K562 (cell line): ENCODE measurements at regions not wholly inside any gene's neighbourhood (a gene's known extent, or its start where the extent isn't known, plus 50 kb on each side); places are given as distances from the start of the nearest gene placed in this dataset.

Source experiments
- ATAC-seq: fragments of 200-7000 bp; cut with Tn5 transposase; 3 replicates; pipeline ENCODE4 v1.9.1; 2020; ENCODE audit warnings: moderate library complexity
- BruUV-seq: library from RNA; stranded (reverse); fragments of 400-500 nt; replicated peaks from 2 replicates; lab custom pipeline; 2021; lab: Mats Ljungman, UMichigan
- CTCF ChIA-PET: fragments of 300-600 bp; formaldehyde crosslinking; extraction: SDS; loops from one replicate; lab custom pipeline; 2021; ENCODE audit warnings: low intra/inter-chr PET ratio; lab: Yijun Ruan, JAX
- POLR2A ChIA-PET: fragments of 300-600, 350-650 bp; sonication (Branson Sonifier 250); formaldehyde crosslinking; extraction: SDS; loops from one replicate; lab custom pipeline; 2021; ENCODE audit warnings: antibody characterized with exemption, inconsistent platforms; lab: Yijun Ruan, JAX
- DNase-seq, 4 experiments: peaks; one replicate each; pipeline versions ENCODE4 v3.0.0 to v3.0.0-alpha.2; 2011 to 2018; ENCODE audit warnings: low spot score in 3 of 4, mixed read lengths in 3 of 4; ENCODE audit errors: extremely low read depth in 1 of 4
- FAIRE-seq: peaks from 2 replicates; lab custom pipeline; 2011; peaks lifted over from hg19 to GRCh38; lab: Jason Lieb, UNC
- H2AFZ ChIP-seq: 2 replicates; pipeline ENCODE4 v1.6.0; 2011; ENCODE audit warnings: low read depth, low read length, control low read depth, inconsistent platforms
- H3K27ac ChIP-seq: fragments of 200-600 bp; 3 replicates; pipeline ENCODE4 v1.8.0; 2011; ENCODE audit warnings: low read depth, mild to moderate bottlenecking, control low read depth, inconsistent platforms, low read length, moderate library complexity, mixed read lengths; ENCODE audit errors: extremely low read depth
- H3K27me3 ChIP-seq, 2 experiments: fragments of 300-600 bp in 1 of 2; 2 replicates in 1 of 2; 3 replicates in 1 of 2; pipeline versions ENCODE4 v1.6.0 to v1.8.0; 2011; ENCODE audit warnings: inconsistent platforms in 2 of 2, low read length in 2 of 2, mild to moderate bottlenecking in 1 of 2, mixed read lengths in 1 of 2, moderate library complexity in 1 of 2; ENCODE audit not compliant: control insufficient read depth in 2 of 2, insufficient read depth in 2 of 2
- H3K36me3 ChIP-seq: fragments of 300-600 bp; 3 replicates; pipeline ENCODE4 v1.8.0; 2011; ENCODE audit warnings: mild to moderate bottlenecking, low read length, inconsistent platforms; ENCODE audit not compliant: control insufficient read depth, insufficient read depth
- H3K4me1 ChIP-seq, 2 experiments: fragments of 200-600 bp in 1 of 2; replicated peaks in 1 of 2; 2 replicates in 1 of 2; 3 replicates in 1 of 2; pipeline versions ENCODE4 v1.5.1 to v1.8.0; 2011; ENCODE audit warnings: inconsistent platforms in 2 of 2, low read length in 2 of 2, mild to moderate bottlenecking in 1 of 2, mixed read lengths in 1 of 2, moderate library complexity in 1 of 2; ENCODE audit not compliant: control insufficient read depth in 2 of 2, insufficient read depth in 2 of 2
- H3K4me2 ChIP-seq: 2 replicates; pipeline ENCODE4 v1.6.1; 2011; ENCODE audit warnings: low read length, control low read depth, inconsistent platforms, mixed read lengths; ENCODE audit not compliant: insufficient read depth
- H3K4me3 ChIP-seq: fragments of 200-600 bp; sonication (generic), shearing (Covaris generic); 2 replicates; pipeline ENCODE4 v1.5.1; 2016; ENCODE audit warnings: control low read depth, inconsistent platforms
- H3K79me2 ChIP-seq: fragments of 200-600 bp; 3 replicates; pipeline ENCODE4 v1.8.0; 2011; ENCODE audit warnings: low read length, inconsistent platforms; ENCODE audit not compliant: control insufficient read depth, insufficient read depth
- H3K9ac ChIP-seq, 2 experiments: 2 replicates each; pipeline versions ENCODE4 v1.6.0 to v1.6.1; 2011; ENCODE audit warnings: low read depth in 2 of 2, low read length in 2 of 2, control low read depth in 1 of 2, inconsistent platforms in 1 of 2, mild to moderate bottlenecking in 1 of 2, mixed read lengths in 1 of 2; ENCODE audit not compliant: insufficient read depth in 1 of 2
- H3K9me1 ChIP-seq: one replicate; pipeline ENCODE4 v1.6.0; 2011; ENCODE audit warnings: inconsistent platforms, mild to moderate bottlenecking, low read length, moderate library complexity; ENCODE audit not compliant: control insufficient read depth, insufficient read depth
- H3K9me3 ChIP-seq: replicated peaks from 2 replicates; pipeline ENCODE4 v1.5.1; 2011; ENCODE audit warnings: low read depth, low read length, inconsistent platforms; ENCODE audit not compliant: control insufficient read depth, insufficient read depth
- H4K20me1 ChIP-seq: replicated peaks from 2 replicates; pipeline ENCODE4 v1.6.1; 2011; ENCODE audit warnings: low read length, inconsistent platforms, mixed read lengths; ENCODE audit not compliant: control insufficient read depth, insufficient read depth
- ARHGAP35 ChIP-seq: fragments of 450-650 bp; IDR thresholded peaks from 2 replicates; pipeline ENCODE4 v1.6.1; 2018; ENCODE audit not compliant: partially characterized antibody
- HLTF ChIP-seq: fragments of 450-650 bp; IDR thresholded peaks from 2 replicates; pipeline ENCODE4 v1.6.1; 2016
- WGBS: fragments of 100-300 bp; shearing (Covaris generic); methylation state at CpG from one replicate; pipeline ENCODE4 v1.1.6; 2016; ENCODE audit warnings: low coverage, mixed read lengths; ENCODE audit not compliant: insufficient coverage; ENCODE audit errors: missing lambda C conversion rate; 5-methylcytosine and 5-hydroxymethylcytosine counted together
- in situ Hi-C: fragments of 300-500 bp; cut with MboI; formaldehyde crosslinking; loops from 4 replicates; pipeline ENCODE4 v1.15.0; 2018; ENCODE audit warnings: inconsistent platforms, mixed read lengths
- intact Hi-C: fragments of 100-400 bp; cut with micrococcal nuclease; formaldehyde crosslinking; loops from 2 replicates; pipeline ENCODE4 v1.14.2; 2022
- TF ChIP-seq, protein P1 (sequence below), 3 experiments: fragments of 200-800 bp in 1 of 3; sonication (Bioruptor generic) in 1 of 3; sonication (generic) in 1 of 3; formaldehyde crosslinking in 1 of 3; IDR thresholded peaks; 2 replicates each; pipeline versions ENCODE4 v1.6.1 to v1.8.0; 2016 to 2022; ENCODE audit warnings: mild to moderate bottlenecking in 2 of 3, missing compliant biosample characterization in 2 of 3, missing genetic modification characterization in 2 of 3, missing genetic modification reagents in 1 of 3
- TF ChIP-seq, protein P2 (sequence below), 2 experiments: fragments of 450-650 bp in 1 of 2; sonication (generic) in 1 of 2; formaldehyde crosslinking in 1 of 2; IDR thresholded peaks; 2 replicates each; pipeline versions ENCODE4 v1.7.1 to v1.9.0; 2016 to 2022; ENCODE audit warnings: inconsistent platforms in 1 of 2, mild to moderate bottlenecking in 1 of 2, missing genetic modification reagents in 1 of 2
- TF ChIP-seq, protein P3 (sequence below), 2 experiments: fragments of 450-650 bp in 1 of 2; IDR thresholded peaks; 2 replicates each; pipeline ENCODE4 v1.6.1; 2011 to 2017; ENCODE audit warnings: low read depth in 2 of 2, antibody characterized with exemption in 1 of 2, borderline replicate concordance in 1 of 2, low read length in 1 of 2, mild to moderate bottlenecking in 1 of 2, mixed read lengths in 1 of 2; ENCODE audit not compliant: control insufficient read depth in 1 of 2

DNA sequence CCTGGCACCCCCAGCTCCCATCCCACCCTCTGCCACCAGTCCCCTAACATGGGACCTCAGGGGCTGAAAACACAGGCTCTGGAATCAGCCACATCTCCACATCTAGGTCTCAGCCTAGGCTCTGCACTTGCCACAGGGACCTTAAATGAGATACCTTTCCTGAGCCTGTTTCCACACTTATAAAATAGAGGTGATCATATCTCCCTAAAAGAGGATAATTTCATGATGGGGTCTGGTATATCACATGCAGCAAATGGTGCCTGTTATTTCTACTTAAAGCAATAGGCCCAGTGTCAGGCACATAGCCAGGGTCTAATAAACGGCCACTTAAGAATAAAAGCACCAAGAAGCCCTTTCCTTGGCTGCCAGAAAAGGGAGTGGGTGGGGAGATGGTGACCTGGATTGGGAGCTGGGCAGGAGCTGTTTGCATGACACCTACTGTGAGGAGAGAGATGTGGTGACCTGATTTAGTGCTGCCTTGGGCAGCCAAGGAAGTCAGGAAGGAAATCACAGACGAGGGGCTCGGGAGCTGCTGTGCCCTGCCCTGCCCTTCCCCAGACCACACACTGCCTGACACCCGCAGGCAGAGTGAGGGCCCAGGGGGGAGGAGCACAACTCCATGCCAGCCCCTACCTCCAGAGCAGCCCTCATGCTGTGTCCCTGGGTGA, 71.2 kb downstream of the IRF2BPL start:
- no peaks in the 10 kb centered on the region for H3K9me3 ChIP-seq
- POLR2A ChIA-PET = interaction anchor here (0.7 to 1.7 kb wide), 2 partner anchors 64 to 70 kb away, joined by 3 to 4 read pairs; no protein-coding TSS in a partner anchor
- no peaks in the 10 kb centered on the region for H3K79me2 ChIP-seq
- peak overlapping the region; percentile 88 for H3K27ac ChIP-seq
- H3K9ac ChIP-seq = peak overlapping the region; percentile 53 to 85; a peak in 2 of 4 replicates
- CTCF ChIA-PET = no interaction called here
- ATAC-seq (no peak), DNase-seq (peak in 1 of 4 experiments; percentile 37), FAIRE-seq (peak; percentile 40)
- in situ Hi-C loops = no loop called here
- H3K4me3 ChIP-seq = no peak overlapping the region
- intact Hi-C loops = loop anchor here (5.0 kb wide), 1 partner anchor 40 kb away; no protein-coding TSS in a partner anchor
- no peaks in the 10 kb centered on the region for H3K27me3 ChIP-seq
- peaks cover 60 to 67% of the 10 kb centered on the region in 2 experiments for H3K4me1 ChIP-seq
- no TSS peak for BruUV-seq
- no peaks in the 10 kb centered on the region for H3K36me3 ChIP-seq
- 0% methylated on average over 3 of the region's 4 CpGs for WGBS
- no peak overlapping the region for H3K4me2 ChIP-seq
- H3K9me1 ChIP-seq = no peaks in the 10 kb centered on the region
- H2AFZ ChIP-seq = peak overlapping the region; percentile 26; the same call in 1 of the 2 replicates
- H4K20me1 ChIP-seq = no peaks in the 10 kb centered on the region
- TF ChIP-seq ARHGAP35 (no peak), HLTF (no peak)
- TF ChIP-seq, protein P1, sequence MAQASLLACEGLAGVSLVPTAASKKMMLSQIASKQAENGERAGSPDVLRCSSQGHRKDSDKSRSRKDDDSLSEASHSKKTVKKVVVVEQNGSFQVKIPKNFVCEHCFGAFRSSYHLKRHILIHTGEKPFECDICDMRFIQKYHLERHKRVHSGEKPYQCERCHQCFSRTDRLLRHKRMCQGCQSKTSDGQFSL (CRISPR knock-in tag; IDR thresholded peaks at IDR 0.05) = no peak
- TF ChIP-seq, protein P1 (tag; IDR thresholded peaks at IDR 0.05) = 0 out of 4 replicates have a peak, but pooled peaks of 1 of the 2 experiments have one; percentile 2
- TF ChIP-seq, protein P2, sequence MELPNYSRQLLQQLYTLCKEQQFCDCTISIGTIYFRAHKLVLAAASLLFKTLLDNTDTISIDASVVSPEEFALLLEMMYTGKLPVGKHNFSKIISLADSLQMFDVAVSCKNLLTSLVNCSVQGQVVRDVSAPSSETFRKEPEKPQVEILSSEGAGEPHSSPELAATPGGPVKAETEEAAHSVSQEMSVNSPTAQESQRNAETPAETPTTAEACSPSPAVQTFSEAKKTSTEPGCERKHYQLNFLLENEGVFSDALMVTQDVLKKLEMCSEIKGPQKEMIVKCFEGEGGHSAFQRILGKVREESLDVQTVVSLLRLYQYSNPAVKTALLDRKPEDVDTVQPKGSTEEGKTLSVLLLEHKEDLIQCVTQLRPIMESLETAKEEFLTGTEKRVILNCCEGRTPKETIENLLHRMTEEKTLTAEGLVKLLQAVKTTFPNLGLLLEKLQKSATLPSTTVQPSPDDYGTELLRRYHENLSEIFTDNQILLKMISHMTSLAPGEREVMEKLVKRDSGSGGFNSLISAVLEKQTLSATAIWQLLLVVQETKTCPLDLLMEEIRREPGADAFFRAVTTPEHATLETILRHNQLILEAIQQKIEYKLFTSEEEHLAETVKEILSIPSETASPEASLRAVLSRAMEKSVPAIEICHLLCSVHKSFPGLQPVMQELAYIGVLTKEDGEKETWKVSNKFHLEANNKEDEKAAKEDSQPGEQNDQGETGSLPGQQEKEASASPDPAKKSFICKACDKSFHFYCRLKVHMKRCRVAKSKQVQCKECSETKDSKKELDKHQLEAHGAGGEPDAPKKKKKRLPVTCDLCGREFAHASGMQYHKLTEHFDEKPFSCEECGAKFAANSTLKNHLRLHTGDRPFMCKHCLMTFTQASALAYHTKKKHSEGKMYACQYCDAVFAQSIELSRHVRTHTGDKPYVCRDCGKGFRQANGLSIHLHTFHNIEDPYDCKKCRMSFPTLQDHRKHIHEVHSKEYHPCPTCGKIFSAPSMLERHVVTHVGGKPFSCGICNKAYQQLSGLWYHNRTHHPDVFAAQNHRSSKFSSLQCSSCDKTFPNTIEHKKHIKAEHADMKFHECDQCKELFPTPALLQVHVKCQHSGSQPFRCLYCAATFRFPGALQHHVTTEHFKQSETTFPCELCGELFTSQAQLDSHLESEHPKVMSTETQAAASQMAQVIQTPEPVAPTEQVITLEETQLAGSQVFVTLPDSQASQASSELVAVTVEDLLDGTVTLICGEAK (IDR thresholded peaks at IDR 0.05) = no peak
- TF ChIP-seq, protein P2 (CRISPR knock-in tag; IDR thresholded peaks at IDR 0.05) = no peak
- TF ChIP-seq, protein P3, sequence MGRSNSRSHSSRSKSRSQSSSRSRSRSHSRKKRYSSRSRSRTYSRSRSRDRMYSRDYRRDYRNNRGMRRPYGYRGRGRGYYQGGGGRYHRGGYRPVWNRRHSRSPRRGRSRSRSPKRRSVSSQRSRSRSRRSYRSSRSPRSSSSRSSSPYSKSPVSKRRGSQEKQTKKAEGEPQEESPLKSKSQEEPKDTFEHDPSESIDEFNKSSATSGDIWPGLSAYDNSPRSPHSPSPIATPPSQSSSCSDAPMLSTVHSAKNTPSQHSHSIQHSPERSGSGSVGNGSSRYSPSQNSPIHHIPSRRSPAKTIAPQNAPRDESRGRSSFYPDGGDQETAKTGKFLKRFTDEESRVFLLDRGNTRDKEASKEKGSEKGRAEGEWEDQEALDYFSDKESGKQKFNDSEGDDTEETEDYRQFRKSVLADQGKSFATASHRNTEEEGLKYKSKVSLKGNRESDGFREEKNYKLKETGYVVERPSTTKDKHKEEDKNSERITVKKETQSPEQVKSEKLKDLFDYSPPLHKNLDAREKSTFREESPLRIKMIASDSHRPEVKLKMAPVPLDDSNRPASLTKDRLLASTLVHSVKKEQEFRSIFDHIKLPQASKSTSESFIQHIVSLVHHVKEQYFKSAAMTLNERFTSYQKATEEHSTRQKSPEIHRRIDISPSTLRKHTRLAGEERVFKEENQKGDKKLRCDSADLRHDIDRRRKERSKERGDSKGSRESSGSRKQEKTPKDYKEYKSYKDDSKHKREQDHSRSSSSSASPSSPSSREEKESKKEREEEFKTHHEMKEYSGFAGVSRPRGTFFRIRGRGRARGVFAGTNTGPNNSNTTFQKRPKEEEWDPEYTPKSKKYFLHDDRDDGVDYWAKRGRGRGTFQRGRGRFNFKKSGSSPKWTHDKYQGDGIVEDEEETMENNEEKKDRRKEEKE (IDR thresholded peaks at IDR 0.05; ENCODE audit: borderline replicate concordance in 1 of 2, control insufficient read depth in 1 of 2, low read depth in 2 of 2, low read length in 1 of 2) = no peak
